ENCODE measurements at regions not wholly inside any gene's neighbourhood (a gene's known extent, or its start where the extent isn't known, plus 50 kb on each side); places are given as distances from the start of the nearest gene placed in this dataset.

- peaks cover 11% of the 10 kb centered on the region for H3K9me3 Mint-ChIP-seq (ENCODE audit: low read depth)
- no peaks in the 10 kb centered on the region for H3K27me3 Mint-ChIP-seq
- no peak overlapping the region for H3K27ac Mint-ChIP-seq
- no peak for DNase-seq
- H3K4me3 Mint-ChIP-seq = no peak overlapping the region
- no peaks in the 10 kb centered on the region for H3K4me1 Mint-ChIP-seq
- H3K36me3 Mint-ChIP-seq = no peaks in the 10 kb centered on the region
- CTCF ChIA-PET = no interaction called here
- ATAC-seq = no peak
Measured at GRCh38 chr2:107461301-107461700, 365.4 kb upstream of the RGPD4 start.

- Mint-ChIP-seq H3K4me3 (no peak overlapping the region), H3K4me1 (no peaks in the 10 kb centered on the region), H3K27me3 (no peaks in the 10 kb centered on the region), H3K9me3 (ENCODE audit: low read depth) (peaks cover 13% of the 10 kb centered on the region), H3K36me3 (no peaks in the 10 kb centered on the region), H3K27ac (no peak overlapping the region)
- CTCF ChIA-PET = no interaction called here
- DNase-seq (no peak), ATAC-seq (no peak)
Measured at GRCh38 chr2:107462181-107462580, 364.5 kb upstream of the RGPD4 start.

- Mint-ChIP-seq H3K9me3 (ENCODE audit: low read depth) (peaks cover 18% of the 10 kb centered on the region), H3K4me1 (no peaks in the 10 kb centered on the region), H3K27me3 (no peaks in the 10 kb centered on the region), H3K27ac (no peak overlapping the region), H3K36me3 (no peaks in the 10 kb centered on the region), H3K4me3 (no peak overlapping the region)
- ATAC-seq = no peak
- CTCF ChIA-PET = no interaction called here
- no peak for DNase-seq
Measured at GRCh38 chr2:107466241-107466640, 360.5 kb upstream of the RGPD4 start.

- no peak for ATAC-seq
- no peak for DNase-seq
- Mint-ChIP-seq H3K9me3 (ENCODE audit: low read depth) (peaks cover 17% of the 10 kb centered on the region), H3K27ac (no peak overlapping the region), H3K27me3 (no peaks in the 10 kb centered on the region), H3K4me1 (no peaks in the 10 kb centered on the region), H3K36me3 (no peaks in the 10 kb centered on the region), H3K4me3 (no peak overlapping the region)
- CTCF ChIA-PET = no interaction called here
Measured at GRCh38 chr2:107466984-107467773, 359.5 kb upstream of the RGPD4 start.

GRCh38 chr2:107469437-107469995 is 357.2 kb upstream of the RGPD4 start:
- Mint-ChIP-seq H3K4me1 (no peaks in the 10 kb centered on the region), H3K27ac (no peak overlapping the region), H3K27me3 (no peaks in the 10 kb centered on the region), H3K4me3 (no peak overlapping the region), H3K36me3 (no peaks in the 10 kb centered on the region), H3K9me3 (ENCODE audit: low read depth) (peaks cover 14% of the 10 kb centered on the region)
- CTCF ChIA-PET = no interaction called here
- ATAC-seq (no peak), DNase-seq (no peak)

GRCh38 chr2:107473150-107473549 is 353.5 kb upstream of the RGPD4 start:
- CTCF ChIA-PET = no interaction called here
- no peak for DNase-seq

GRCh38 chr2:107475859-107476258 is 350.8 kb upstream of the RGPD4 start:
- peaks cover 4% of the 10 kb centered on the region for H3K9me3 Mint-ChIP-seq (ENCODE audit: low read depth)

More at GRCh38 chr2:107473150-107473549, 353.5 kb upstream of the RGPD4 start:
- H3K9me3 Mint-ChIP-seq (ENCODE audit: low read depth) = peaks cover 6% of the 10 kb centered on the region
- H3K36me3 Mint-ChIP-seq = no peaks in the 10 kb centered on the region
- ATAC-seq = no peak
- H3K27ac Mint-ChIP-seq = no peak overlapping the region
- no peaks in the 10 kb centered on the region for H3K4me1 Mint-ChIP-seq
- H3K4me3 Mint-ChIP-seq = no peak overlapping the region
- H3K27me3 Mint-ChIP-seq = no peaks in the 10 kb centered on the region

GRCh38 chr2:107502539-107502938 is 324.2 kb upstream of the RGPD4 start:
- Mint-ChIP-seq H3K36me3 (no peaks in the 10 kb centered on the region), H3K9me3 (ENCODE audit: low read depth) (no peaks in the 10 kb centered on the region), H3K4me1 (no peaks in the 10 kb centered on the region), H3K4me3 (no peak overlapping the region), H3K27me3 (no peaks in the 10 kb centered on the region), H3K27ac (no peak overlapping the region)
- DNase-seq (no peak), ATAC-seq (no peak)
- CTCF ChIA-PET = no interaction called here

More at GRCh38 chr2:107475859-107476258, 350.8 kb upstream of the RGPD4 start:
- Mint-ChIP-seq H3K27ac (no peak overlapping the region), H3K4me1 (no peaks in the 10 kb centered on the region), H3K27me3 (no peaks in the 10 kb centered on the region), H3K4me3 (no peak overlapping the region), H3K36me3 (no peaks in the 10 kb centered on the region)
- DNase-seq (no peak), ATAC-seq (no peak)
- CTCF ChIA-PET = no interaction called here

GRCh38 chr2:107511970-107512789 is 314.5 kb upstream of the RGPD4 start:
- H3K4me3 Mint-ChIP-seq = no peak overlapping the region
- H3K4me1 Mint-ChIP-seq = no peaks in the 10 kb centered on the region
- DNase-seq = no peak
- ATAC-seq = no peak
- H3K27ac Mint-ChIP-seq = no peak overlapping the region
- H3K36me3 Mint-ChIP-seq = no peaks in the 10 kb centered on the region
- H3K27me3 Mint-ChIP-seq = no peaks in the 10 kb centered on the region
- CTCF ChIA-PET = no interaction called here
- H3K9me3 Mint-ChIP-seq (ENCODE audit: low read depth) = peaks cover 11% of the 10 kb centered on the region

- CTCF ChIA-PET = no interaction called here
- Mint-ChIP-seq H3K9me3 (ENCODE audit: low read depth) (peaks cover 2% of the 10 kb centered on the region), H3K27me3 (no peaks in the 10 kb centered on the region), H3K27ac (no peak overlapping the region), H3K4me3 (no peak overlapping the region), H3K4me1 (no peaks in the 10 kb centered on the region), H3K36me3 (no peaks in the 10 kb centered on the region)
- ATAC-seq (no peak), DNase-seq (no peak)
Measured at GRCh38 chr2:107525406-107525805, 301.3 kb upstream of the RGPD4 start.

- no peaks in the 10 kb centered on the region for H3K4me1 Mint-ChIP-seq
- DNase-seq (no peak), ATAC-seq (no peak)
- CTCF ChIA-PET = no interaction called here
- no peaks in the 10 kb centered on the region for H3K36me3 Mint-ChIP-seq
- H3K9me3 Mint-ChIP-seq (ENCODE audit: low read depth) = peaks cover 3% of the 10 kb centered on the region
- no peak overlapping the region for H3K27ac Mint-ChIP-seq
- H3K27me3 Mint-ChIP-seq = no peaks in the 10 kb centered on the region
- H3K4me3 Mint-ChIP-seq = no peak overlapping the region
Measured at GRCh38 chr2:107529146-107529545, 297.5 kb upstream of the RGPD4 start.

GRCh38 chr2:107530046-107530445 is 296.6 kb upstream of the RGPD4 start:
- CTCF ChIA-PET = no interaction called here
- DNase-seq (no peak), ATAC-seq (no peak)
- no peaks in the 10 kb centered on the region for H3K4me1 Mint-ChIP-seq
- no peaks in the 10 kb centered on the region for H3K27me3 Mint-ChIP-seq
- H3K4me3 Mint-ChIP-seq = no peak overlapping the region
- H3K27ac Mint-ChIP-seq = no peak overlapping the region
- no peaks in the 10 kb centered on the region for H3K36me3 Mint-ChIP-seq
- H3K9me3 Mint-ChIP-seq (ENCODE audit: low read depth) = peaks cover 8% of the 10 kb centered on the region

GRCh38 chr2:107534926-107535325 is 291.8 kb upstream of the RGPD4 start:
- DNase-seq (no peak), ATAC-seq (no peak)
- Mint-ChIP-seq H3K4me1 (no peaks in the 10 kb centered on the region), H3K27me3 (no peaks in the 10 kb centered on the region), H3K27ac (no peak overlapping the region), H3K9me3 (ENCODE audit: low read depth) (peaks cover 19% of the 10 kb centered on the region), H3K4me3 (no peak overlapping the region), H3K36me3 (no peaks in the 10 kb centered on the region)
- CTCF ChIA-PET = no interaction called here
